ENCODE measurements at regions not wholly inside any gene's neighbourhood (a gene's known extent, or its start where the extent isn't known, plus 50 kb on each side); places are given as distances from the start of the nearest gene placed in this dataset.
"Not testable (repeated sequence)": the region's sequence is repeated elsewhere in the genome, so short reads cannot be mapped to it uniquely, and the experiment has no call there.

DNA sequence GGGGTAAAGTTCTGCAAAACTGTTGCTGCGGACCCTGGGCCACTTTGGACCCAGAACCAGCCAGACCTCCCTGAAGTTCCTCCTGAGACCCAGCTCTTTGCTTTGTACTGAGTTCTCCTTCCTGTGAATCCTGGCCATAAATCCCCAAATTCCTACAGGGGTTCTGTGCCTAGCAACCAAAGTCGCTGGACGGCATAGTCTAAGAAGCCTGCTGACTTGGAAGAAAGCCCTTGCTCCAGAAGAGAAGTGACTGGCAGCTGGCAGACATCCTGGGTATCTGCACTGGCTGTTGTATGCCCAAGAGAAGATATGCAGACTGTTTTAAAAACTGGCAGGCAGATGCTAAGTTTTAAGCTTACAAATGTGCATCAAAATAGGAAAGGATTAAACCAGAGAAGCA is 99.9 kb upstream of the SLC24A4 start:
- no peaks in the 10 kb centered on the region for H3K36me3 ChIP-seq (ENCODE audit: insufficient read depth)
- WGBS: 33% methylated on average over 3 of the region's 3 CpGs
- no peak overlapping the region for H3K27ac ChIP-seq (ENCODE audit: low read depth)

GRCh38 chr14:92224358-92224954 is 98.5 kb upstream of the SLC24A4 start:
- DNase-seq (ENCODE audit: extremely low spot score): no peak
- Histone ChIP-seq H3K4me1 (ENCODE audit: insufficient read depth) (no peaks in the 10 kb centered on the region), H3K4me3 (ENCODE audit: low read depth, low read length) (no peak overlapping the region), H3K36me3 (ENCODE audit: insufficient read depth) (no peaks in the 10 kb centered on the region), H3K27ac (ENCODE audit: low read depth) (no peak overlapping the region)
- WGBS: 78% methylated on average over 10 of the region's 10 CpGs

More for the DNA sequence above, 99.9 kb upstream of the SLC24A4 start:
- no peak for DNase-seq (ENCODE audit: extremely low spot score)
- Histone ChIP-seq H3K4me3 (ENCODE audit: low read depth, low read length) (no peak overlapping the region), H3K4me1 (ENCODE audit: insufficient read depth) (no peaks in the 10 kb centered on the region)

- Histone ChIP-seq H3K36me3 (ENCODE audit: insufficient read depth) (no peaks in the 10 kb centered on the region), H3K4me3 (ENCODE audit: low read depth, low read length) (no peak overlapping the region), H3K27ac (ENCODE audit: low read depth) (no peak overlapping the region), H3K4me1 (ENCODE audit: insufficient read depth) (no peaks in the 10 kb centered on the region)
- DNase-seq (ENCODE audit: extremely low spot score): no peak
- 61% methylated on average over 2 of the region's 2 CpGs for WGBS
Observed at GRCh38 chr14:92225731-92226130, 97.2 kb upstream of the SLC24A4 start.

DNA sequence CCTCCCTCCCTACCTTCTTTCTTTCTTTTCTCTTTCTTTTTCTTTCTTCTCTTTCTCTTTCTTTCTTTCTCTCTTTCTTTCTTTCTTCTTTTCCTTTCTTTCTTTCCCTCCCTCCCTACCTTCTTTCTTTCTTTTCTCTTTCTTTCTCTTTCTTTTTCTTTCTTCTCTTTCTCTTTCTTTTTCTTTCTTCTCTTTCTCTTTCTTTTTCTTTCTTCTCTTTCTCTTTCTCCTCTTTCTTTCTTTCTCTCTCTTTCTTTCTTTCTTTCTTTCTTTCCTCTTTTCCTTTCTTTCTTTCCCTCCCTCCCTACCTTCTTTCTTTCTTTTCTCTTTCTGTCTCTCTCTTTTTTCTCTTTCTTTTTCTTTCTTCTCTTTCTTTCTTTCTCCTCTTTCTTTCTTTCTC is 96.8 kb upstream of the SLC24A4 start:
- not testable (repeated sequence) for DNase-seq (ENCODE audit: extremely low spot score); H3K27ac ChIP-seq (ENCODE audit: low read depth); H3K4me3 ChIP-seq (ENCODE audit: low read depth, low read length); H3K4me1 ChIP-seq (ENCODE audit: insufficient read depth); H3K36me3 ChIP-seq (ENCODE audit: insufficient read depth)

DNA sequence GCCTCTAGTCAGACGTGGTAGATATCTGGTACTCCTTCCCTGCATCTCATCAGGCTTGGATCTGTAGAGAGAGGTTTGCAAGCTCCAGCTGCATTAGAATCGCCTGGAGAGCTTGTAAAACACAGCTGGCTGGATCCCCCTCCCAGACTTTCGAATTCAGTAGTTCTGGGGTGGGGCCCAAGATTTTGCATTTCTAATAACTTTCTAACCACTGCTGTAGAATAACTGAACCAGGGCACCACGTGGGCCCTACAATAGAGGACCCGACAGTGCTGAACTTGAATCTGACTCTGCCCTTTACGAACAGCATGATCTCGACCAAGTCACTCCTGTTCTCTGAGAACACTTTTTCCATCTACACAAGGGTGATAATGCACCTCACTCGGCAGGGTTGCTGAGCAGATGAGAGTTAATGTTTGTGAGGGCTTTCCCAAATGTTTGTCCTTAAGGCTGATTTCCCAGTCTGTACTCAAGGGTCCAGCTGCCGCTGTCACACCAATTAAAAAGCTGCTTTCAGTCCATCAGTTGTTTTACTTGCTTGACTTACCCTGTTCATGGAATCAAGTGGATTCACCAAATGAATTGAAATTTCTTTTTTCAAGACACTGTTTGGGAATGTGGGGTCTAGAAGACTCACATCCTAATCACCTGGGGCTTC is 86.6 kb upstream of the SLC24A4 start:
- H3K4me3 ChIP-seq (ENCODE audit: low read depth, low read length): no peak overlapping the region
- WGBS: 63% methylated on average over 9 of the region's 9 CpGs

DNA sequence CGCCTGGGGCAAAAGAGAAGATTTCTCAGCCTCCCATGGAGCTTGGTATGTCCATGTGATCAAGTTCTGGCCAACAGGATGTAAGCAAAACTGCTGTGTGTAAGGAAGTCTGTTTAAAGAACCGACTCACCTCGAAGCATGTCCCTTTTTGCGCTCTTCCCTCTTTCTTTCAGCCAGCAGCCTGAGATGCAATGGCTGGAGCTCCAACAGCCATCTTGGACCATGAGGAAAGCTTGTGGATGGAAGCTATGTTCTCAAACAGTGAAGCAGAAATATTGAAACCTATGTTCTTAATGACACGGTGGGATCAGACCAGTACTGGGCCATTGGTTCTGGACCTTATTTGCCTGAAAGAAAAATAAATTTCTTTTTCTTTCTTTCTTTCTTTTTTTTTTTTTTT is 82.3 kb upstream of the SLC24A4 start:
- H3K4me3 ChIP-seq (ENCODE audit: low read depth, low read length): no peak overlapping the region
- no peak overlapping the region for H3K27ac ChIP-seq (ENCODE audit: low read depth)
- 90% methylated on average over 5 of the region's 5 CpGs for WGBS
- H3K36me3 ChIP-seq (ENCODE audit: insufficient read depth): no peaks in the 10 kb centered on the region
- no peak for DNase-seq (ENCODE audit: extremely low spot score)
- no peaks in the 10 kb centered on the region for H3K4me1 ChIP-seq (ENCODE audit: insufficient read depth)

More for the DNA sequence above, 86.6 kb upstream of the SLC24A4 start:
- Histone ChIP-seq H3K27ac (ENCODE audit: low read depth) (no peak overlapping the region), H3K4me1 (ENCODE audit: insufficient read depth) (no peaks in the 10 kb centered on the region), H3K36me3 (ENCODE audit: insufficient read depth) (no peaks in the 10 kb centered on the region)
- DNase-seq (ENCODE audit: extremely low spot score): no peak

DNA sequence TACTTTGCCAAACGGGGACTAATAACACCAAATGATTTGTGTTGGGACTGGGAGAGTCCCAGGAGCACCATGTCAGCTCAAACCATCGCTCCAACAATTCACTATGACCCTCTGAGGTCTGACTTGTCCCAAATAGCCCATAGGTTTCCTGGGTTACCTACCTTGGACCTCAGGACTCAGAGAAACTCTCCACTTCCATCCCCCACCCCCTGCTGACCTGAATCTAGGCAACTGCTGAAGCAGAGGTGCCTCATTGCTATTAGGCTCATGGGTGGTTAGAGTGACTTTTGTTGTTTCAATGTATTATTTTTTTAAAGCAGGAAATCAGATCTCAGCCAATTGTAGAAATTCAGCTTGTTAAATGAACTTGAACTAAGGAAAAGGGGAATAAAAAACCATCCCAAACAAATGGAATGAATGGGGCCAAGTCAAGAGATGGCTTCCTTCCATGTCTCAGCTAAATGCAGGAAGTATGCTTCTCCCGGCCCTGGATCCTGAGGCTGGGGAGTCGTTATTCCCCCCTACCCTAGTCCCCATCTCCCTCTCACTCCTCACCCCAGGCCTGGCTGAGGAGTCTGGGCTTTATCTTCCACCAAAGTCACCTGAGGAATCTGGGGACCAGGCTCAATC is 80.9 kb upstream of the SLC24A4 start:
- Histone ChIP-seq H3K36me3 (ENCODE audit: insufficient read depth) (no peaks in the 10 kb centered on the region), H3K4me3 (ENCODE audit: low read depth, low read length) (no peak overlapping the region), H3K27ac (ENCODE audit: low read depth) (no peak overlapping the region), H3K4me1 (ENCODE audit: insufficient read depth) (no peaks in the 10 kb centered on the region)
- 57% methylated on average over 4 of the region's 4 CpGs for WGBS
- no peak for DNase-seq (ENCODE audit: extremely low spot score)

GRCh38 chr14:92244805-92245204 is 78.2 kb upstream of the SLC24A4 start:
- Histone ChIP-seq H3K4me1 (ENCODE audit: insufficient read depth) (no peaks in the 10 kb centered on the region), H3K4me3 (ENCODE audit: low read depth, low read length) (no peak overlapping the region), H3K36me3 (ENCODE audit: insufficient read depth) (no peaks in the 10 kb centered on the region), H3K27ac (ENCODE audit: low read depth) (no peak overlapping the region)
- DNase-seq (ENCODE audit: extremely low spot score): no peak

DNA sequence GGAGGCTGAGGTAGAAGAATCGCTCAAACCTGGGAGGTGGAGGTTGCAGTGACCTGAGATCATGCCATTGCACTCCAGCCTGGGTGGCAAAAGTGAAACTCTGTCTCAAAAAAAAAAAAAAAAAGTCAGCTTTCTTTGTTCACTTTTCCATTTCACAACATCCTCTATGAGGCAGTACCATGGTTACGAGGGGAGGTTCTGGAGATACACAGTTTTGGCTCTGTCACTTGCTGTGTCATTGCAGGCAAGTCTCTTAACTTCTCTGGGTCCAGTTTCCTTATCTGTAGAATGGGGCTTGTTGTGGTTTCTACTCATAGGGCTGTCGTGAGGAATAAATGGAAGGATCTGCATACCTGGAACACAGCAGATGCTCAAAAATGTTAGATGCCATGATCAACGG is 75.6 kb upstream of the SLC24A4 start:
- Histone ChIP-seq H3K4me3 (ENCODE audit: low read depth, low read length) (no peak overlapping the region), H3K27ac (ENCODE audit: low read depth) (no peak overlapping the region), H3K4me1 (ENCODE audit: insufficient read depth) (no peaks in the 10 kb centered on the region), H3K36me3 (ENCODE audit: insufficient read depth) (no peaks in the 10 kb centered on the region)
- no peak for DNase-seq (ENCODE audit: extremely low spot score)
- 80% methylated on average over 4 of the region's 4 CpGs for WGBS

GRCh38 chr14:92247947-92248346 is 75.0 kb upstream of the SLC24A4 start:
- no peak overlapping the region for H3K27ac ChIP-seq (ENCODE audit: low read depth)
- H3K4me1 ChIP-seq (ENCODE audit: insufficient read depth): no peaks in the 10 kb centered on the region
- no peak overlapping the region for H3K4me3 ChIP-seq (ENCODE audit: low read depth, low read length)
- no peaks in the 10 kb centered on the region for H3K36me3 ChIP-seq (ENCODE audit: insufficient read depth)
- WGBS: 39% methylated on average over 9 of the region's 9 CpGs
- DNase-seq (ENCODE audit: extremely low spot score): no peak

DNA sequence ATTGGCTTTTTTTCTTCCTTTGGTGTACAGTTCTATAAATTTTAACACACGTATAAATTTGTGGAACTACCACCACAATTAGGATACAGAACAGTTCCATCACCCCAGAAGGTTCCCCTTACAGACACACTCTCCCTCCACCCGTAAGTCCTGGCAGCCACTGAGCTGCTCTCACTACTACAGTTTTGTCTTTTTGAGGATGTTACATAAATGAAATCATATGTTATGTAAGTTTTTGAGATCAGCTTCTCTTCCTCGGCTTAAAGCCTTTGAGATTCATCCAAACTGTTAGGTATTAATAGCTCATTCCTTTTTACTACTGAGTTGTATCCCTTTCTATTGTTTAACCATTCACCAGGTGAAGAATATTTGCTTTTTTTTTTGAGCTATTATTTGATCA is 74.3 kb upstream of the SLC24A4 start:
- H3K36me3 ChIP-seq (ENCODE audit: insufficient read depth): no peaks in the 10 kb centered on the region
- WGBS: 55% methylated on average over 3 of the region's 3 CpGs
- H3K27ac ChIP-seq (ENCODE audit: low read depth): no peak overlapping the region
- H3K4me1 ChIP-seq (ENCODE audit: insufficient read depth): no peaks in the 10 kb centered on the region
- DNase-seq (ENCODE audit: extremely low spot score): no peak
- H3K4me3 ChIP-seq (ENCODE audit: low read depth, low read length): no peak overlapping the region

DNA sequence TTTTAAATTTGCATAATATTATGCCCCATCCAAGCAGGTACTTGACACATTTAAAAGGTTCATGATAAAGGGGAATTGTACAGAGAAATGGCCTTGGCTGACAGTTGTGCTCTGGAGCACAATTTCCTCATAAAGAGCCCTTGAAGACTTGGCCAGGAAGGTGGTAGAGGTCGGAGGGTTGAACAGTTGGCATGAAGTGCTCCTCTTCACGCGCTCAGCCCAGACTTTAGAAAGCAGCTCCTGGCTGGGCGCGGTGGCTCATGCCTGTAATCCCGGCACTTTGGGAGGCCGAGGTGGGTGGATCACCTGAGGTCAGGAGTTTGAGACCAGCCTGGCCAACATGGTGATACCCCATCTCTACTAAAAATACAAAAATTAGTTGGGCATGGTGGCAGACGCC is 72.6 kb upstream of the SLC24A4 start:
- DNase-seq (ENCODE audit: extremely low spot score); H3K4me3 ChIP-seq (ENCODE audit: low read depth, low read length); H3K36me3 ChIP-seq (ENCODE audit: insufficient read depth); H3K27ac ChIP-seq (ENCODE audit: low read depth); H3K4me1 ChIP-seq (ENCODE audit: insufficient read depth): not testable (repeated sequence)
- WGBS: 83% methylated on average over 8 of the region's 8 CpGs

DNA sequence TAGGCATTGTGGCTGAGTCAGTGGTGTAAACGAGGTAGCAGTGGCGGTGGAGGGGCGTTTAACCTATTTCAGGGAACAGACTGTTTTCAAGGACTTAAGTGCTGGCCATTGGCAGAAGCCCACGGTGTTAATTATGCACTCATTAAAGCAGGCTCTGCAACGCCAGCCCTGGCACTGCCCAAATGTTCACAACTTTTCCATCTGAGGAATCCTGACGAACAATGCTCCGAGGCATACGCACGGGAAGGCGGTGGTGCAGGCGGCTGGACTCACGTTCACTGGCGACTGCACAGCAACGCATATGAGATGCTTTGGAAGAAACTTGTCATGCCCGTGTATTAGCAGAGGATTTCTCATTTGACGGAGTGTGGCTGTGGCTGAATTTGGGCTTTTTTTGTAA is 70.6 kb upstream of the SLC24A4 start:
- H3K27ac ChIP-seq (ENCODE audit: low read depth): no peak overlapping the region
- no peaks in the 10 kb centered on the region for H3K4me1 ChIP-seq (ENCODE audit: insufficient read depth)
- H3K36me3 ChIP-seq (ENCODE audit: insufficient read depth): no peaks in the 10 kb centered on the region
- DNase-seq (ENCODE audit: extremely low spot score): no peak
- 75% methylated on average over 16 of the region's 16 CpGs for WGBS
- no peak overlapping the region for H3K4me3 ChIP-seq (ENCODE audit: low read depth, low read length)

- 71% methylated on average over 15 of the region's 15 CpGs for WGBS
- no peak for DNase-seq (ENCODE audit: extremely low spot score)
- no peaks in the 10 kb centered on the region for H3K36me3 ChIP-seq (ENCODE audit: insufficient read depth)
- H3K4me1 ChIP-seq (ENCODE audit: insufficient read depth): no peaks in the 10 kb centered on the region
- H3K27ac ChIP-seq (ENCODE audit: low read depth): no peak overlapping the region
- H3K4me3 ChIP-seq (ENCODE audit: low read depth, low read length): no peak overlapping the region
Observed at GRCh38 chr14:92253381-92253894, 69.5 kb upstream of the SLC24A4 start.
